ENCODE measurements at regions not wholly inside any gene's neighbourhood (a gene's known extent, or its start where the extent isn't known, plus 50 kb on each side); places are given as distances from the start of the nearest gene placed in this dataset.

DNA sequence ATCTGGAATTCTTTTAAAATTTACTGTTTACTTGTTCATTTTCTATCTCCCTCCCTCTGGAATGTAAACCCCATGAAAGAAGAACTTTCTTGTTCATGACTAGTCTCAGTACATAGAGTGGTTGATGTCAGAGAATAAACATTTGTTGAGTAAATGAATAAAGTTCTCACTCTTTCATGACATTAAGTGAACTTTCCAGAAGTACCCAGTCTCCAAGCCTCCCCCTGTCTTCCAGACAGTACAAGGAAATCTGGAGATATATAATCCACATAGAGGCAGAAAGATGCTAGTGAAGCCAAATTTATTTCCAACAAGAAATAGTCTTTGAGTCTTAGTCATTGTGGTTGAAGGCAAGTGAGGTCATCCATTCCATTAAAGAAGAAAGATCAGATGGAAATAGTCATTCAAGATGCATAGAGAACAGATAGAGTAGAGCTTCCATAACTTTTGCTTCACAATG lies 71.5 kb upstream of the GALNT15 start:
- TF ChIP-seq EZH2 (IDR thresholded peaks at IDR 0.05; ENCODE audit: insufficient read depth, poor library complexity, severe bottlenecking) = no peak
- no peak for TF ChIP-seq EZH2phosphoT487 (IDR thresholded peaks at IDR 0.05; ENCODE audit: insufficient read depth, low read depth)

Data from GM23248 (cell line).